Inflammatory macrophage (primary cell): ENCODE measurements at regions not wholly inside any gene's neighbourhood (a gene's known extent, or its start where the extent isn't known, plus 50 kb on each side); places are given as distances from the start of the nearest gene placed in this dataset.

Source experiments
- DNase-seq, 2 donors: peaks; one replicate each; pipeline ENCODE4 v3.0.0-alpha.2; 2020 to 2022

DNA sequence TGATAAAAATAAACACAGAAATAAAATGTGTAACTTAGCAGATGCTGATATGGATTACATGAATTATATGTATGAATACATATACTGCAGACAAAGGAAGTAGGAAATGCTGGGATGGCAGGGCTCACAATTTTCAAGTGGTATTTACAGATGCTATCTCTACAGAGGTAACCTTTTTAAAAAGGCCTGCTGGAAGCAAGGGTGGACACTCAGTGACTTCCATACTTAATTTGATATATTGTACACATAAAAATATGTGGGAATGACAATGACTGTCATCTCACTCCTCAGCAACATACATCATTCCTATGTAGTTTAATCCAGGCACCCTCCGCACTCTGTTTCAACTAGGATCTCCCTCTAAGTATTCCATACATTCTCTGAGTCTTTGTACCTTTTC lies 452.9 kb downstream of the DTHD1 start:
- no peak for DNase-seq

DNA sequence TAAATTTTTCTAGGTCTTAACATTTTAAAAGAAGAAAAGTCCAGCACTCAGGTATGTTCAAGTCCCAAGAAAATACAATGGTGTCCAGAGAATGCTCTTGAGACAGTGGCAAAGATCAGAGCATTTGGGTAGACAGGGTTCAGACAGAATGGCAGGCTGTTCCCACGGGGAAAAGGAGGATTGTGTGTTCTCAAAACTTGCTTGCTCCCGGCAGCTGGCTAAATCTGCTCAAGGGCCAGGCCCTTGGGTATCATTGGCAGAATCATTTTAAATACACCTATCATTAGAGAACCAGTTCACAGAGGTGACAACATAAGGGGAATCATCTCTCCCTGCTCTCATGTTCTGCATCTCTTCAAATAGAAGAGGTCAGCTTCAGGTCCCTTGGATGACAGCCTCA lies 456.3 kb downstream of the DTHD1 start:
- no peak for DNase-seq

DNA sequence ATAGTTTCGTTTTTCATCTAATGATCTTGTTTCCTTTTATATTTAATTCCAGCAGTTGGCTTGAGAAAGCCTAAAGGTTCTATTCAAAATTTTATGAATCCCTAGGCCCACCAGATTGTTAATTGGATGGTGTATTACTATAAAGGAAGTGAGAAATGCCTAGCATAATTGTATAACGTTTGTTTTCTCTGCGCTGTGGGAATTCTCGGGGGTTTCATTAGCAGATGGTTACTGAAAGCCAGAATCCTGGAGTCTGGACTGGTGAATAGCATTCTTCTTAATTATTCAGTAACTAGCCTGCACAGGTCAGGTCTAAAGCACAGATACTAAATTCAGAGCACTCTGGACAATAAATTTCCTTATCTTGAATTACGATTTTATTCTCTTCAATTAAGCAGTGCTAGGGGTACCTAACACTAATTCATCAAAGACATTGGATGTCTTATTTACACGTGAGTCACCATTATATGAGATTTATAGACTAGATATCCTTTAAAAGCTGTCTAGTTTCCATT lies 459.4 kb downstream of the DTHD1 start:
- DNase-seq, result no peak

DNA sequence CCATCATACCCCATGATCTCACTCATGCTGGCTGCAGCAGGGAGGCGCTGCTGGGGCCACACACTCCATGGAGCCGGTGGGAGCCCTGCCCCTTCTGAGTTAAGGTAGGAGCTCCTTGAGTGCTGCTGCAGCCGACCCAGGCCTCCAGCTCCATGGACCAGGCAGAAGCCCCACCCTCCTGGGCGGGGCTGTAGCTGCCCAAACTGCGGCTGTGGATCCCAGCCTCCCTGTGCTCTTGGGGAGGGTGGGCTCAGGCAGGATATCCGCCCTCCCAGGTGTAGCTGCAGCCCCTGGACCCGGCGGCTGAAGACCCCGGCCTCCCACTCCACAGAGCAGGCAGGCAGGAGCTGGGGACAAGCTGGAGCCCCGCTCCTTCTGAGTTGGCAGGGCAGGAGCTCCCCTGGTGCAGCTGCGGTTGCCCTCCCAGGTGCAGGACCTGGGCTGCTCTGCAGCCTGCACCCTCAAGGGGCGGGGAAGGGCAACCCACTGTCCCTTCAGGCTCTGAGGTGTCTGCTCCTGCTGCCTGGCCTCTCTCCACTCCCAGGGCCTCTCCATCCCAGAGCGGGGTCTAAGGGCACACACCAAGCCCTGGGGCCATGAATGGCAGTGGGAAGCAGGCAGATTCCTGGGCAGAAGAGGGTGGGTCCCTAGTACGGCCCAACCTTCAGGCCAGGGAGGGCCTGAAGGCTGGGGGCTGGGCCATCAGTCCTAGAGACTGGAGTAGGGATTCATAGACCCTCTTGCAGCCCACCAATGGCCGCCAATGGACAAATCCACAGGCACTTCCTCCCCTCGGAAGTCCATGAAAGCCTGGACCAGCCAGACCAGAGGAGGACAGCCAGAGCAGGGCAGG lies 466.1 kb downstream of the DTHD1 start:
- no peak for DNase-seq

DNA sequence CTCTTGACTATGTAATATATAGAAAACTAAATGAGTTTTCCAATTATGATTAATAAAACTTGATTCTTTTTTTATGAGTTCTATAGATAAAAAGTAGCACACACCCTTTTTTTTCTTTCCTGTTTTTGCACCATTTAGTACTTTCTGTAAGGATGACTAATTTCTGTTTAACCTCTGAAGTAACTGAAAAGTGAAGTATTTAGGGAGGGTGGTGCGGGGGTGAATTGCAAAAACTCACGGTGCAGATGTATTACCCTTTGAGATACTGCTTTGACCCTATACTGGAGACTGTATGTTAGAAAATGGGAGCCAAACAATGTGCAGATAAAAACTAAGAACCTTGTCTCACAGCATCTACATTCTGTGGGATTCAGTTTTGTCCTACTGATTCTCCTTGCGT lies 471.6 kb downstream of the DTHD1 start:
- DNase-seq, result no peak

DNA sequence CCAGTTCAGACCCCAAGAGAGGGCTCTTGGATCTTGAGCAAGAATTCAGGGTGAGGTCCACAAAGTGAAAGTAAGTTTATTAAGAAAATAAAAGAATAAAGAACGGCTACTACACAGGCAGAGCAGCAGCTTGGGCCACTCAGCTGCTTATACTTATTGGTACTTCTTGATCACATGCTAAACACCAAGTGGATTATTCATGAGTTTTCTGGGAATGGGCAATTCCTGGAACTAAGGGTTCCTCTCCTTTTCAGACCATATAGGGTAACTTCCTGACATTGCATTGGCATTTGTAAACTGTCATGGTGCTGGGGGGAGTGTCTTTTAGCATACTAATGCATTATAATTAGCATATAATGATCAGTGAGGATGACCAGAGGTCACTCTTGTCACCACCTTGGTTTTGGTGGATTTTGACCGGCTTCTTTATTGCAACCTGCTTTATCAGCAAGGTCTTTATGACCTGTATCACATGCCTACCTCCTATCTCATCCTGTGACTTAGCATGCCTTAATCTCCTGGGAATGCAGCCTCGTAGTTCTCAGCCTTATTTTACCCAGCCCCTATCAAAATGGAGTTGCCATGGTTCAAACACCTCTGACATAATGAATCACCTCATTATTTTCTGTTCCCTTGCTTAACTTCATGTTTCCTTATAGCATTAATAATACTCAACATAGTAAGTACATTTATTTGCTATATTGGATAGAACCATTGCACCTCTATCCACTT lies 476.3 kb downstream of the DTHD1 start:
- no peak for DNase-seq

DNA sequence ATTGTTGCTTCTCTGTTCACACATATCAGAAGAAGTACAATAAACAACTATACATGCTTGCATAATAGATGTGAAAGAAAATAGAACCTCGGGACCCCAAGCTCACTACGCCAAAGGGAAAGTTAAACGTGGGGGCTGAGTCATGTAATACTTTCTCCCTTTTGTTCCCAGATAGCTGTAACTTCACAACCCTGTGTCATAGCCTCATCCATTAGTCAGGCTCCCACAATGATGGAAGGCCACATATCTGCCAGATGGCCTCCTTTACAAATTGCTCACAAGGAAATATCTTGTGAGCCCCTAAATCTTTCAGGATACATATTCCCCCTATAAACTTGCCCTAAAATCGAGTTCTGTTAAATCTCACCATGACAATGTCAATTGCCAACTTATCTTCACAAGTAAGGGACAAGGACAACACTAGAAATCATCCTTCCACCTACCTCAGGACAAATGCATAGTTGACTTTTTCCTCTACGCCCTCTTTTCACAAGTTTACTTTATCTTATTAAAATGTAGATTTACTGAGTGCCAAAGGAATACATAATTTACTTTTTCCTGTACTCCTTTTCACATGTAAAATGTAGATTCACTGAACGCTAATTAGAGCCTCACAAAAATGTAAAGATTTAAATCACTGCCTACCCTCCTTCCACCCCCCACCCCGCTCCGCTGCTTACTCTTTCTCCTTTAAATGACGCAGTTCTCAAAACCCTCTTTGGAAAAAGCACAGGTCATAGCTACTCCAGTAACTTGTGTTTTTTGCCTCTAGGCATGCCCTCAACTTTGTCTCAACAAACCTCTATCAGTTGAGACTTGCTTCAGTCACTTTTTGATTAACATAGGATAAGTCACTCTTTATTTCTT lies 477.1 kb downstream of the DTHD1 start:
- DNase-seq, result no peak

DNA sequence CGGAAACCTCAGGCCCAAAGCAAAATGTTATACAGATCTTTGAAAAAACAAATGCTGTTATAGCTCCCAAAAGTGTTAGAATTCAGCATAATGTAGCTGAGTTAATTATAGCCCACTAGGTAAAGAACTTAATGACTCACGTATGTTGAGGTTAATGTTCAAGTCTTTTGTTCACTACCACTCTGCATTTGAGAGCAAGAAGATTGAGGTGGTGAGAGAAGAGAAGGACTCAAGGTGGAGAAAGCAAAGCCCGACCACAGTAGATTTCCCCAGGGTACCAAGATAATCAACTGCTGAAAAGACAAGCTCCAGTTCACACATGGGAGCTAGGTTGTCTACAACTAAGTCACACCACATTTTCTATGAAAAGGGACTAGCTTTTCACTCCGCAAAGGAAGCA lies 480.2 kb downstream of the DTHD1 start:
- no peak for DNase-seq

DNA sequence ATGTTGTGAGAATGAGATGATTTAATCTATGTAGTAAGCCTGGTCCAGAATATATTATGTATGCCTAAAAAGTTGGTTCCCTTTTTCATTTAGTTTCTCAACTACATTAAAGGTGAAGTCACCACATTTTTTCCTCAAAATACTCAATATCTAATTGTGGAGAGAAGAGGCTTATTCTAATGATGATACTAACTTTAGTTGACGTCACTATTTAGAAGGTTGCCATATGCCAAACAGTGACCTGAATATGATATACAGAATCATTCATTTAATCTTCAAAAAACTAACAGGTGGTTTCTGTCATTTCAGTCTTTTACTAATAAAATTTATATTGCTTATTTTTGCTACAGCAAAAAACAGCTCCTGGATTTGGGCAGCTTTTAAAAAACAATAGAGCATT lies 480.7 kb upstream of the NWD2 start:
- DNase-seq, result no peak

DNA sequence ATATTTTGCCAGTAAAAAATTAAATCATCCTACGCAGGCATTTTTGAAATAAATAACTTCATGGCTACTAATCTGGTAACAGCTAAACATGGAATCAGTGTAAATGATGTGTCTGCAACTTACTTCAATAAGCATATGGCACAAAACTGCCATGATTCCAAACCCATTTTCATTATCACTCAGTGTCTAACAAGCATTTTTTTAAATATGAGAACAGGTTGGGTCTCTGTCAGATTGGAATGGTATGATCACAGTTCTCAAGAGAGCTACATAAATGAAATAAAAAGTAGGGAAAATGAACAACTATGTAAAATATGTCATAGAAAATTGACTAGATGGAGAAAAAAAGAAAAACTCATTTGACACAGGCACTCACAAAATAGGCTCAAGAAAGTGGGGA lies 476.9 kb upstream of the NWD2 start:
- DNase-seq, result no peak

DNA sequence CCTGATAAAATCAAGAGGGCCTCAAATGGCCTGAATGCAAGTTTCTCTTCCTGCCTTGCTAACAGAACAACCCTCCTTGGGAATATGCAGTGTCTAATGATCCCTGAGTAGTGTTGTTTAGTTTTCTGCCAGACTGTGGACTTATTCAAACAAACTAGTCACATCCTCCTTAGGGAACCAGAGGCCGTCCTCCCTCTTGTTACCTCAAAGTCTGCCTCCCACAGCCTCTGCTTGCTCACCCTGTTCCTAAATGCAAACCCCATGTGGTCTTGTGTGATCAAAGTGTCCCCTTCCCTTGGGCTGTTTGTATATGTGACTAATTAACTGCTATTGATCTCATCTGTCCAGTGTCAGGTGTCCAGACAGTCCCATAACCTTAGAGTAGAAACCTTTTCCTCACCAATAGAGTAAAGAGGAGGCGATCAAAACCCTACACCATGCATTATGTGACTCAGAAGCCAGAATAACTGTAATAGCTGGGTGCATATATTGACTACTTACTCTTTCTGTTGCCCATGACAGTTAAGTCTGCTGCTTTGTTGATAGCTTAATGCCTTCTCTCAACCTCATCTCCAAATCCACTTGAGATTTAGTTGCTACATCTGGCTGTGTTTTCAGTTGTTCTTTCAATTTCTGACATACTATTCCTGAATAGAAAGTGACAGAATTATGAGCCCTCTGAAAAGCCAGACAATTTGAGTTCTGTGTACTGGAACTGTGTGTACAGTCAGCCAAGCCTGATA lies 473.0 kb upstream of the NWD2 start:
- no peak for DNase-seq

DNA sequence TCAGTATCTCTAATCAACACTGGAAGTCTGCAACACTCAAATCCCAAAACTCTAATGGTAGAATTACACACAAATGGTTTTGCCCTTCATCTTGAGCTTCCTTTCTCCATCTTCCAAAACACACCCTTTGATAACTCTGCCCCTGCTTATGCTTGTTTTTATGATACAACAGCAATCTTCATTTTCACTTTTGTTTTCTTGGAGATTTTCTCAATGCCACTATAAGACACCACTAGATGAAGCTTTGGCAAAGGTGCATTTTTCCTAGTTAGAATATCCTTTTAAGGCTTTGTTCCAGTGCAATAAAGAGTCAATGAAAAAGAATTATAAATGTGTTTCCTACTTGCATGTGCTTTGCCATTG lies 472.4 kb upstream of the NWD2 start:
- no peak for DNase-seq

DNA sequence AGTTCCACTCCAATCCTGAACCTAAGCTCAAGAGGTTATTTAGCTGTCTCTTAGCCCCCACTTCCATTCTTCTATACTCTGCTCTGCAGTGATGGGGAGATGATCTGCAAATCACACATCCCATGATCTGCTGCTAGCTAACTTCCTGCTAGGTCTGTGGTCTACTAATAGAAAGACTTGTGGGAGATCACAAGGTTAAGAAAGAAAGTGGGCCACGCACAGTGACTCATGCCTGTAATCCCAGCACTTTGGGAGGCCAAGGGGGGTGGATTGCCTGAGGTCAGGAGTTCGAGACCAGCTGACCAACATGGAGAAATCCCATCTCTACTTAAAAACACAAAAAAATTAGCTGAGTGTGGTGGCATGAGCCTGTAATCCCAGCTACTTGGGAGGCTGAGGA lies 471.1 kb upstream of the NWD2 start:
- DNase-seq, result no peak

DNA sequence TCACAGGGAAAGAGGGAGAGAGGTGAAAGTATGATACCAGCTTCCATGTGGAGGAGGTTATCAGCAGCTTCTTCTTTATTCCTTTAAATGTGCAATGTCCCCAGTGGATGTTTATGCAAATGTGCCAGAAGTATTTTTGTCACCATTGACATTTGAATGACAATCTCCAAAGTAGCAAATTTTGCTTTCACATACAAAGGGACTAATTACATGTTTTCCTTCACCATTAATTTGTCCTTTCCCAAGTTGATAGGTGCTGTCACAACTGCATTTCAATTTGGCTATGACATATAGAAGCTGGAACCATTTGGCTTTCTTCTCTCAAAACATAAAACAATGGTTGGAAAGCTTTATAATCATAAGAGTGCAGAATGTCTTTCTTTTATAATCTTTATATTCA lies 469.0 kb upstream of the NWD2 start:
- DNase-seq, result no peak

DNA sequence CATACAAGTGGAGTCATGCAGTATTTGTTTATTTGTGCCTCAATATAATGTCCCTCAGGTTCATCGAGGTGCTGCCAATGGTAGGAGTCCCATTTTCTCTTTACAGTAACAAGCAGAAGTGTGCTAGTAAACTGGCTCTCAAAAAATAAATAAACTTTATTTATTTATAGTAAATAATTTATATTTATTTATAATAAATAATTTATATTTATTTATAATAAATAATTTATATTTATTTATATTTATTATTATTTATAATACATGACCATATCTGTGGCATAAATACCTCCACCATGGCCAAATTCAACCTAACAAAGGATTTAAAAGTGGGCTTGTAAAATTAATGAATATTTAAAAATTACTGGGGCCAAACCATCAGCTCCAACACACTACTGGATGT lies 464.9 kb upstream of the NWD2 start:
- no peak for DNase-seq

DNA sequence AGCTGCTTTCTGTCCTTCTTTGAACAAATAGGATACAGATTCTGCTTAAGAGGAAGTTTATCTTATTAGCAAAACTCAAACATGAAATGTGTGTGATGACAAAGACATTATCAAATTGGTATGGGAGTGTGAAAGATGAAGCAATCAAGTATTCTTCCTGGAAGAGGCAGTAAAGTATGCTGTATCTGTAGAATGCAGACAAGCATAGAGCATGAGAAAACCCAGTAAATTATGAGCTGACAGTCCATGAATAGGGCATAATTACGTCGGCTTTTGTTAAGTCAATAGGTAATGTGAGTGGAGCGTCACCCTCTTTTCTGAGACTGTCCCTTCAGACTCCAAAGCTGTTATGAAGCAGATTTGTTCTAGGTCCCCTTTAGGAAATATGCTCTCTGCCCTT lies 458.6 kb upstream of the NWD2 start:
- no peak for DNase-seq

DNA sequence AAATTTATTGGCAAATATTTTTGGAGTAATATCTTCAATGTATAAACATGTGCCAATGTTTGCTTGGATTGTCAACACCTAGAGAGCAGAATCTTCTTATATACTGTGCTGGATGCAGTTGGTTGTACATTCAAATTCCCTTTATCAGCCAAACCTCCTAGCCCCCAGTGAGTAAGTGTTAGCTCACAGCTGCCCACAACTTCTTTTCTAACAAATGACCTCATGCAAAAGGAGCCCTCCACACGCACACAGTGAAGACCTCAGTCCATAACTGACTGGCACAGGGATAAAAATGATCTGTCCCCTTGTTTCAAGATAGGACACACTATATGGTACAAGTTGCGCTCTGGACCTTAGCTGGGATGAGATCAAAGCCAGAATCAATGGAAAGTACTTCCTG lies 458.0 kb upstream of the NWD2 start:
- no peak for DNase-seq

DNA sequence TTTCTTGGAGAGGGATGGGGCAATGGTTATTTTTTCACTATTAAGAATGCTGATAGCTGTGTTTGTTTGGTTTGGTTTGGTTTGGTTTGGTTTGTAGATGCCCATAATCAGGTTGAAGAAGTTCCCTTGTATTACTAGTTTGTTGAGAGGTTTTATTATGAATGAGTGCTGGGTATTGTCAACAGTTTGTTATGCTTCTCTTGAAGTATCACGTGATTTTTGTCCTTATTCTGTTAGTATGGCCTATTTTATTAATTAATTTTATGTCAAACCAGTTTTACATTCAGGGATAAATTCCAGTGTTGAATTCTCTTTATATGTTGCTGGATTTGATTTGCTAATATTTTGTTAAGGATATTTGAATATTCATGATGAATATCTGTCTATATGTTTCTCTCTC lies 449.8 kb upstream of the NWD2 start:
- DNase-seq, result no peak

DNA sequence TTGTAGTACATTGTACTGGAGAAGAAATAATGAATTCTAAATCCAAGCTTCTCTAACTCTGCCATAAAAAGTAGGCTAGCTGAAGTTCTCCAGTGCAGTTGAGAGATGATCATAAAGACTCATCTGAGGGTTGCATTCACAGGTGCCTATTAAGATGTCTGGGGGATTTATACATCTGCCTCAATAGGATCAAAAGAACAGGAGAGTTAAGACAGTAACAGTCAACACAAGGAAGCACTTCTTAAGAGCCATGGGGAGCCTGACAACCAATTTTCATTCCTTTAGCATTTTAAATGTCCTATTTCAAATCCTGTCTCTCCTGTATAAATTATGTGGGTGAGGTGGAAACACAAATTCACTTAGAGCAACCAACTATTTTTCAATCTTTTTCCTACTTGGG lies 432.4 kb upstream of the NWD2 start:
- DNase-seq, result no peak

DNA sequence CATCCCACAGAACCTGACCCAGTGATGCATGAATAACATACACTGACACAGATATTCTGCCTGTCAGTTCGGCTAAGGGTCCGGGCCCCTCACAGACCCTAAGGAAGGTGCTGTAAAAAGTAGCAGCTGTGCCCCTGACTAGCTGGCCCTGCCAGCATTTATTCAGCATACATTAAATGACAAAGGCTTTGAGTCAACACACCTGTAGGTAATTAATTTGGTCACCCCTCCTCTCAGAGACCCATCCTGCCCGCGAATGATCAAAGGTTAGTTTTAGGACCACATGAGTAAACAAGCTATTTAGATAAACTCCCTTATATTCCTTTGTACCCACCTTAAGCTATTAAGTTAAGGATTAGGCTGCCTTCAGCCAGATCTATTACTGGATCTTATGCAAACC lies 429.0 kb upstream of the NWD2 start:
- DNase-seq, result no peak

DNA sequence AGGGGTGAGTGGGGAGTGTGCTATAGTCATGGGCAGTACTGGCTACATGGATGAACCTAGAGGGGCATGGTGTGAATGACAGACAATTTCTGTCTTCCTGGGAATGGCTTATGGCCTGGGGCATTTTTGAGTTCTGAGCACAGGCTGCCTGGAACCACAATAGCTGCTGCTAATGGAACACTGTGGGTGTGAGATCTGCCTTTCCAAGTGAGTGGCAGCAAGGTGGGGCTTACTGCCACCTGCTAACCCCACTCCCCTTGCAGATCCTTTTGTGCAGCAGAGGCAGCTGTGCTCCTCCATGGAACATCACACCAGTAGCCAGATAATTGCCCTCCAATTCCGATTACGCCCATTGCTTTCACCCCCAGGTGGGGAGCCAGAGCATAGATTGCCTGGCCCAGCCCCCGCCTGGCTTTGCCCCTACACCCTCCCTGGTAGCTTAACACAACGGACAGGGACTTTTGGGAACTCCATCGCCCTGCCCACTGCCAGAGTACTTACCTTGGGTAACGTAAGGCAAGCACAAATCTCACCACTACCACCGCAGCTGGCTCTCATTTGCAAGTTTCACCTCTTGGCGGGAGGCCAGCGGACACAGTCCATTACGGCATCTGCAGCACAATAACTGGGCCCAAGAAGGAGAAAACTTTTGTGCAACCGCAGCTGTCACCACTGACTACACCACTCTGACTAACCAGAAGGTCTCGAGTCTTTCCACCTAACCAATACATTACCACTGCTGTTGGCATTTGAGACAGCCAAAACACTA lies 421.2 kb upstream of the NWD2 start:
- no peak for DNase-seq

DNA sequence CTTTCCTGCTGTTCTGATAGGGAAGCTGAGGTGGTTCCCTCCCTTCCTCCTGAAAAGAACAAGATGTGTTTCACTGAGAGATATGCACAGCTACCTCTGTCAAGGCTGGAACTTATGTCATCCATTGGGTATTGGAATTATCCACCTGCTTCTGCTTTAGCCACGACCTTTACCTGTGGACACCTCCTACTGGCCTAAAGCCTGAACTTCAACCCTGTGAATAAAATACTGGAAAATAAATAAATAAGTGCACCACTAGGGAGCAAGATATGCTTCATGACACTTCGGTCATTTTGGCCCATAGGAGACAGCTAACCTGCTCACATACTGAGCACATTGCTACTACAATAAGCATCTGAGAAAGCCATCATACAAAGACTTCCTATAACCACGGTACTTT lies 419.9 kb upstream of the NWD2 start:
- no peak for DNase-seq
